ENCODE measurements at regions not wholly inside any gene's neighbourhood (a gene's known extent, or its start where the extent isn't known, plus 50 kb on each side); places are given as distances from the start of the nearest gene placed in this dataset.

DNA sequence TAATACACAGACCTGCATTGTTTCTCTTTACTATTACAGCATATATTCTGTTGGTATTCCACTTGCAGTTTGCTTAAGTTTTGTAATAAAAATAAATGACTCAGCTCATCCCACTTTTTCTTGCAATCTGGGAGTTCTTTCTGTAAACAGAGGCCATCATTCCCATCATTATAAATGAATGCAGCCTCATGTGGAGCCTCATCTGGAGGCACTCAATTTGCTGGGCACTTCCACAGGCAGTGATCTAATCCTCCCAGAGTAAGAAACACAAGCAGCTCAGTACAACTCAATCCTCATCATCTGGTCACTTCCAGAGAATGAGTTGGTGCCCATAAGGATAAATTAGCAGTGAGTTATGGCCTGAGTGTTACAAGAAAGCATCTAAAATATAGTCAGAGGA, 2801.9 kb downstream of the PCDH9 start:
- Histone ChIP-seq H2BK5ac (ENCODE audit: insufficient read length, low read length) (no peak overlapping the region), H3K23me2 (ENCODE audit: insufficient read length, low read depth, low read length, poor library complexity, severe bottlenecking) (no peaks in the 10 kb centered on the region), H4K8ac (replicated peaks; ENCODE audit: insufficient read length, low read depth, low read length) (no peak overlapping the region), H2BK12ac (ENCODE audit: insufficient read length, low read depth, low read length) (no peak overlapping the region), H3K79me2 (ENCODE audit: insufficient read depth, low read length) (no peaks in the 10 kb centered on the region), H2BK20ac (ENCODE audit: low read depth, low read length, poor library complexity, severe bottlenecking) (no peak overlapping the region), H2BK120ac (ENCODE audit: low read depth, low read length, poor library complexity, severe bottlenecking) (no peak overlapping the region), H4K20me1 (ENCODE audit: control insufficient read depth, insufficient read depth, insufficient read length) (no peaks in the 10 kb centered on the region), H3K23ac (ENCODE audit: insufficient read length, low read depth, low read length) (no peak overlapping the region), H3K9ac (ENCODE audit: extremely low read depth, insufficient read length, low read length) (no peak overlapping the region), H2BK15ac (ENCODE audit: low read depth, low read length) (no peak overlapping the region), H2AFZ (ENCODE audit: low read length) (no peak overlapping the region), H3K27me3 (ENCODE audit: insufficient read depth, low read length) (no peaks in the 10 kb centered on the region), H3K4ac (ENCODE audit: low read depth, low read length) (no peak overlapping the region), H3K27ac (ENCODE audit: insufficient read length, low read depth, low read length) (no peak overlapping the region), H2AK5ac (ENCODE audit: insufficient read length, low read length) (no peak overlapping the region), H4K5ac (ENCODE audit: insufficient read length, low read depth, low read length) (no peak overlapping the region), H3T11ph (ENCODE audit: low read length) (no peak overlapping the region), H3K56ac (ENCODE audit: insufficient read length, low read depth, low read length) (no peak overlapping the region), H4K91ac (ENCODE audit: insufficient read length, low read depth, low read length) (no peak overlapping the region), H3K14ac (ENCODE audit: insufficient read depth, low read length) (no peak overlapping the region), H3K18ac (ENCODE audit: insufficient read length, low read depth, low read length) (no peak overlapping the region), H3K4me1 (ENCODE audit: insufficient read depth, low read length) (no peaks in the 10 kb centered on the region), H3K79me1 (ENCODE audit: insufficient read depth, low read depth, low read length, poor library complexity, severe bottlenecking) (no peaks in the 10 kb centered on the region), H3K9me3 (ENCODE audit: control insufficient read depth, low read depth, low read length) (no peaks in the 10 kb centered on the region), H3K4me2 (ENCODE audit: insufficient read depth, insufficient read length, low read length) (no peak overlapping the region)
- Mint-ChIP-seq H3K4me3 (no peak overlapping the region), H3K36me3 (ENCODE audit: insufficient read depth in 1 of 3, low read depth in 3 of 3) (no peaks in the 10 kb centered on the region), H3K4me1 (no peaks in the 10 kb centered on the region), H3K9me3 (no peaks in the 10 kb centered on the region), H3K27me3 (ENCODE audit: low read depth) (no peaks in the 10 kb centered on the region), H3K27ac (no peak overlapping the region; a peak in 1 of 7 replicates)
- TF ChIP-seq, protein P1, sequence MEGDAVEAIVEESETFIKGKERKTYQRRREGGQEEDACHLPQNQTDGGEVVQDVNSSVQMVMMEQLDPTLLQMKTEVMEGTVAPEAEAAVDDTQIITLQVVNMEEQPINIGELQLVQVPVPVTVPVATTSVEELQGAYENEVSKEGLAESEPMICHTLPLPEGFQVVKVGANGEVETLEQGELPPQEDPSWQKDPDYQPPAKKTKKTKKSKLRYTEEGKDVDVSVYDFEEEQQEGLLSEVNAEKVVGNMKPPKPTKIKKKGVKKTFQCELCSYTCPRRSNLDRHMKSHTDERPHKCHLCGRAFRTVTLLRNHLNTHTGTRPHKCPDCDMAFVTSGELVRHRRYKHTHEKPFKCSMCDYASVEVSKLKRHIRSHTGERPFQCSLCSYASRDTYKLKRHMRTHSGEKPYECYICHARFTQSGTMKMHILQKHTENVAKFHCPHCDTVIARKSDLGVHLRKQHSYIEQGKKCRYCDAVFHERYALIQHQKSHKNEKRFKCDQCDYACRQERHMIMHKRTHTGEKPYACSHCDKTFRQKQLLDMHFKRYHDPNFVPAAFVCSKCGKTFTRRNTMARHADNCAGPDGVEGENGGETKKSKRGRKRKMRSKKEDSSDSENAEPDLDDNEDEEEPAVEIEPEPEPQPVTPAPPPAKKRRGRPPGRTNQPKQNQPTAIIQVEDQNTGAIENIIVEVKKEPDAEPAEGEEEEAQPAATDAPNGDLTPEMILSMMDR (conservative IDR thresholded peaks at IDR 0.05): no peak
- no peak for DNase-seq
